Stimulated activated CD4-positive, alpha-beta T cell treated with anti-CD3 and anti-CD28 coated beads, Interleukin-15, amount 100 ng/mL, for 24 hours (primary cell): ENCODE measurements at regions not wholly inside any gene's neighbourhood (a gene's known extent, or its start where the extent isn't known, plus 50 kb on each side); places are given as distances from the start of the nearest gene placed in this dataset.

ENCODE experiments used
- DNase-seq: peaks from one replicate; pipeline ENCODE4 v3.0.0-alpha.2; 2020

DNA sequence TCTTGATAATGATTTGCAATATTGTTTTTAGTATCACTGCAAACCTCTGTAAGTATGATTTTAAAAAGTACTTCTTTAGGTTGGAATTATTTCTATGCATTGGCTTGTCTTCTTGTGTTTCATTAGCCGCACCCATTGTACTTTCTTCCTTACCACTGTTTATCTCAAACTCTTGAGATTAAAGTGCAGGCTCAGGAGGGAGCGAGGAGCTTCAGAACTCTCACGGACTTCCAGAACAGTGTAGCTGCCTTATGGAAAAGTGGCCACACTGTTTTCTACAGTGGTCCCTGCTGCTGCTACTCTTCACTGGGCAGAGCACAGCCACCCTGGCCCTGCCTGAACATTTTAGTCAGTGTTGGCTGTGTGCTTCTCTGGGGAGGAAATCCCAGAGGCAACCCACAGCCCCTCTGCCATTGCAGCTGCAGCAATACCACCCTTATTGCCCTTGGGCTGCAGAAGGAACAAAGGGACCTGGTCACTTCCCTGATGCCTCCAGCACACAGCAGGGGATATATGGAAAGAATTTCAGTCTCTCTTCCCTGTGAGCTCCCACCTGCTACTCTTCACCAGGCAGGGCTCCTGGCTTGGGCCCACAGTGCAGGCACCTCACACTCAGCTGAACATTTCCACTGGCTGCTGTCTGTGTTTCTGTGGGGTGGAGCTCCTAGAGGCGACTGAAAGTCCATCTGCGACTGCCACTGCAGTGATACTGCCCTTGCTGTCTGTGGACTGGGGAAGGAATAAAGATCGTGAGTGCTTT, 91.7 kb upstream of the MAP3K4 start:
- DNase-seq: no peak

- DNase-seq: no peak
Observed at GRCh38 chr6:160911949-160912348, 79.6 kb upstream of the MAP3K4 start.

GRCh38 chr6:160912411-160912810, 79.2 kb upstream of the MAP3K4 start:
- DNase-seq: no peak

GRCh38 chr6:160917572-160917971, 74.0 kb upstream of the MAP3K4 start:
- DNase-seq: no peak

- no peak for DNase-seq
Observed at GRCh38 chr6:160919723-160920440, 71.7 kb upstream of the MAP3K4 start.

- DNase-seq: no peak
Observed at GRCh38 chr6:160921095-160921494, 70.5 kb upstream of the MAP3K4 start.

GRCh38 chr6:160926281-160927276, 65.0 kb upstream of the MAP3K4 start:
- DNase-seq: no peak

GRCh38 chr6:160927416-160927815, 64.2 kb upstream of the MAP3K4 start:
- DNase-seq: no peak

GRCh38 chr6:160929361-160929760, 62.2 kb upstream of the MAP3K4 start:
- DNase-seq: no peak

- DNase-seq: no peak
Observed at GRCh38 chr6:160929831-160930230, 61.7 kb upstream of the MAP3K4 start.

GRCh38 chr6:160930547-160931377, 60.8 kb upstream of the MAP3K4 start:
- peak; percentile 74 for DNase-seq

DNA sequence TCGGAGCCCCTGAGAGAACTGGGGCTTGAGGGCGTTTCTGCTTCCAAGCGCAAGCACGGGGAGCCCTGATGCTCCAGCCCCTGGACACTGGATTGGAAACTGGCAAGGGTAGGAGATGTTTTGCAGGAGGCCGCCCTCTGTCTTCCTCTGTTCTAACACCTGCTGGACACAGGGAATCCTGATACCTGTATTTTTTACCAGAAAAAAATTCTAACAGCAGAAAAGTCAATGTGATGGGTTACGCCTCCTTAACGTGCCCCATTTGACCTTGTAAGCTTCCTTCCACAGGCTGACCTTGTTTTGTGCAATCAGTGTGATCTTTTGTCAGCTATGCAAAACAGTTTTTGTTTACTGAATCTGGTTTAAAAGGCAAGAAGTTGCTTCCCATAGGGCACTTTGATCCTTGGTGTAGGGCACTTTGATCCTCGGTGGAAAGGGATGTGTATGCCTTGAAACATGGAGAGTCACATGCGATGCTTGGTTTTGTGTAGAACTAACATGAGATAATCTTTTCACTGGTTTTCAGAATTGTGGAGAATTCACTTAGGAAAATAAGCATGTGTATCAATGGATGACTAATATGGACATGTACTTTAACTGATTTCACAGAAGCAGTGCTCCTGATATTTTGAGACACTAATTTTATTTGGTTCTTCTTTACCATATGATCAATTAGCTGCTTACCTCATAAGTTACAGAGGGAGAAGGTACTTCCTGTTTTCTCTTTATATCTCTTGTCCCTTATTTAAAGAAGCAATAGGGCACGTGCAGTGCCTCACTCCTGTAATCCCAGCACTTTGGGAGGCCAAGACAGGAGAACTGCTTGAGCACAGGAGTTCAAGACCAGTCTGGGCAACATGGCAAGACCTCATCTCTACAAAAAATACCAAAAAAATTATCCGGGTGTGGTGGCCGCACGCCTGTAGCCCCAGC, 59.9 kb upstream of the MAP3K4 start:
- DNase-seq: no peak

GRCh38 chr6:160933256-160933655, 58.3 kb upstream of the MAP3K4 start:
- DNase-seq: no peak

DNA sequence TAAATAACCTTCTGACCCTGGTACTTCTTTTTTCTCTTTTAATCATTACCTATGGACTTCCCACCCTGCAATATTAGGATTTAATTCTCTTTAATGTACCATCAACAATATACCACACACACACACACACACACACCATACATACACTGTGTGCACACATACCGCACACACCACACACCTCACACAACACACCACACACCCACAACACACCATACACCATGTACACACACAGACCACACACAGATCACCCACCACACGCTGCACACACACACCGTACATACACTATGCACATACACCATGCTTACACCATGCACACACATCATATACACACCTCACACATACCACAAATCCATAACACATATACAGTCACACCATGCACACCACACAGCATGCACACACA, 57.4 kb upstream of the MAP3K4 start:
- DNase-seq: no peak

GRCh38 chr6:160940197-160940596, 51.4 kb upstream of the MAP3K4 start:
- no peak for DNase-seq
